HG02642 (cell line): ENCODE measurements at regions not wholly inside any gene's neighbourhood (a gene's known extent, or its start where the extent isn't known, plus 50 kb on each side); places are given as distances from the start of the nearest gene placed in this dataset.
"Not testable (repeated sequence)": the region's sequence is repeated elsewhere in the genome, so short reads cannot be mapped to it uniquely, and the experiment has no call there.

ENCODE experiments used
- ATAC-seq: cut with Tn5 transposase; IDR thresholded peaks from one replicate; pipeline ENCODE4 v1.9.1; 2021; ENCODE audit warnings: mild to moderate bottlenecking; ENCODE audit not compliant: unreplicated experiment, poor library complexity

GRCh38 chr13:70253411-70253810, 145.2 kb upstream of the KLHL1 start:
- no peak for ATAC-seq

- no peak for ATAC-seq
These were observed 141.2 kb upstream of the KLHL1 start for GRCh38 chr13:70249332-70250064.

- ATAC-seq = no peak
These were observed 128.9 kb upstream of the KLHL1 start for GRCh38 chr13:70237131-70237530.

- no peak for ATAC-seq
These were observed 127.3 kb upstream of the KLHL1 start for GRCh38 chr13:70235565-70235964.

GRCh38 chr13:70223911-70224310, 115.7 kb upstream of the KLHL1 start:
- no peak for ATAC-seq

- no peak for ATAC-seq
These were observed 114.7 kb upstream of the KLHL1 start for GRCh38 chr13:70222926-70223325.

GRCh38 chr13:70218618-70219017, 110.4 kb upstream of the KLHL1 start:
- ATAC-seq = no peak

- not testable (repeated sequence) for ATAC-seq
These were observed 100.7 kb upstream of the KLHL1 start for GRCh38 chr13:70208968-70209367.

- no peak for ATAC-seq
These were observed 98.4 kb upstream of the KLHL1 start for GRCh38 chr13:70206671-70207070.

GRCh38 chr13:70203661-70204229, 95.5 kb upstream of the KLHL1 start:
- ATAC-seq = no peak

GRCh38 chr13:70191034-70191433, 82.8 kb upstream of the KLHL1 start:
- no peak for ATAC-seq

- ATAC-seq = no peak
These were observed 81.7 kb upstream of the KLHL1 start for GRCh38 chr13:70189981-70190380.

GRCh38 chr13:70188567-70188966, 80.3 kb upstream of the KLHL1 start:
- no peak for ATAC-seq

- ATAC-seq = no peak
These were observed 74.8 kb upstream of the KLHL1 start for GRCh38 chr13:70183041-70183440.
